ENCODE measurements at regions not wholly inside any gene's neighbourhood (a gene's known extent, or its start where the extent isn't known, plus 50 kb on each side); places are given as distances from the start of the nearest gene placed in this dataset.
"Not testable (repeated sequence)": the region's sequence is repeated elsewhere in the genome, so short reads cannot be mapped to it uniquely, and the experiment has no call there.

DNA sequence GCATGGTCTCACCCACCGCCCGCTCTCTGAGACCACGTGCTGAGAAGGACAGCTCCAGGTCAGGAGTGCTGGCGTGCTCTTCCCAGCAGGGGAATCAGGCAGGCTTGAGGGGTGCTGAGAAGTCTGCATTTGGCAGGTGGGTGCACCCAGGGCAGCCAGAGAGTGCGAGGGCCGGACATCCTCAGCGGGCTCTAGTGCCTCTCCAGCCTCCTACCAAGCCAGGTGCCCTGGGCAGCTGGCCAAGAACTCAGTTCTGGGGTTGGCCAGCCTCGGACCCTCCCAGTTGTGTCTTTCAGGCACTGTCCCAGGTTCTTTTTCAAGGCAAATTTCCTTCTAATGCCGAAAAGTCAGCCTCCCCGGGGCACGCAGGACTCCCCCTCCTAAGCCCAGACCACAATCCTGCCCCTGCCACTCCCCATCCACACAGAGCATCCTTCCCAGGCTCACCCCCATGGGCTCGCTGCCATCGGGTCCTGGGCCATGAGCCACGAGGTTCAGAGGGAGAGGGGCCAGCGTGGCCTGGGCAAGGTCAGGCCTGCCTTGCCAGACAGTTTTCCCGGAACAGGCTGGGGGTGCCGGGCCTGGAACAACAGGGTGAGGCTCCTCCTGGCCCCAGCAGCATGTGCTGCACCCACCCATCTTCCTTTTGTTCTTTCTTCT lies 52.2 kb upstream of the GPC1 start:
- DNase-seq (ENCODE audit: low spot score) = no peak
- TF ChIP-seq, protein P1, sequence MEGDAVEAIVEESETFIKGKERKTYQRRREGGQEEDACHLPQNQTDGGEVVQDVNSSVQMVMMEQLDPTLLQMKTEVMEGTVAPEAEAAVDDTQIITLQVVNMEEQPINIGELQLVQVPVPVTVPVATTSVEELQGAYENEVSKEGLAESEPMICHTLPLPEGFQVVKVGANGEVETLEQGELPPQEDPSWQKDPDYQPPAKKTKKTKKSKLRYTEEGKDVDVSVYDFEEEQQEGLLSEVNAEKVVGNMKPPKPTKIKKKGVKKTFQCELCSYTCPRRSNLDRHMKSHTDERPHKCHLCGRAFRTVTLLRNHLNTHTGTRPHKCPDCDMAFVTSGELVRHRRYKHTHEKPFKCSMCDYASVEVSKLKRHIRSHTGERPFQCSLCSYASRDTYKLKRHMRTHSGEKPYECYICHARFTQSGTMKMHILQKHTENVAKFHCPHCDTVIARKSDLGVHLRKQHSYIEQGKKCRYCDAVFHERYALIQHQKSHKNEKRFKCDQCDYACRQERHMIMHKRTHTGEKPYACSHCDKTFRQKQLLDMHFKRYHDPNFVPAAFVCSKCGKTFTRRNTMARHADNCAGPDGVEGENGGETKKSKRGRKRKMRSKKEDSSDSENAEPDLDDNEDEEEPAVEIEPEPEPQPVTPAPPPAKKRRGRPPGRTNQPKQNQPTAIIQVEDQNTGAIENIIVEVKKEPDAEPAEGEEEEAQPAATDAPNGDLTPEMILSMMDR (IDR thresholded peaks at IDR 0.05; ENCODE audit: extremely low read depth, missing control alignments) = no peak

DNA sequence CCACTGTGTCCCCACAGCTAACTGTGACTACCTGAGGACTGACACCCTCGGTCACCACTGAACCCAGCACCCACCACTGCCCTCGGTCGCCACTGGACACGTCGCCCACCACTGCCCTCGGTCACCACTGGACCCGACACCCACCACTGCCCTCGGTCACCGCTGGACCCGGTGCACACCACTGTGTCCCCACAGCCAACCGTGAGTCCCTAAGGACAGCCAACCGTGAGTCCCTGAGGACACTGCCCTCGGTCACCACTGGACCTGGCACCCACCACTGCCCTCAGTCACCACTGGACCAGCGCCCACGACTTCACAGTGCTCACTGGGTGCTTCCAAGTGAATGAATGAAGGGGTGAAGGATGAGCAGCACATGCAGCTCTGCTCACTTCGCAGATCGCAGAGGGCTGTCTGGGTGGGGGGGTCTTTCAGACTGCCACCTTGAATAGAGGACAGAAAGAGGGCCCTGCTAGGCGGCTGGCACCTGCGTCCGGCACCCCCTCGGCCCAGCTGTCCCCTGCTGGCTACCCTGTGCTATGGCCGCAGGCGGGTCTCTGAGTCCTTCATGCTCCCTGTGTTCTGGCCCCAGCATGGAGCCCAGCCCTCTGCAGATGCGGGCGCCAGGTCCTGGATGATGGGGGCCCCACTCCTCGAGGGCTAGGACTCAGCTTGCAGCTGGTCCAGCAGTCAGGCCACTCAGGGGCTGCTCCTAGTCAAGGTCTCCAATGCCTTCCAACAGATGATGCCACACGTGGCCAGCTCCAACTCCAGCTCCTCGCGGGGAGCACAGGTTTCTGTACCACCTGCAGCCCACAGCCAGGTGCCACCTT lies 51.4 kb upstream of the GPC1 start:
- DNase-seq (ENCODE audit: low spot score) = no peak
- TF ChIP-seq, protein P1 (IDR thresholded peaks at IDR 0.05; ENCODE audit: extremely low read depth, missing control alignments) = no peak

DNA sequence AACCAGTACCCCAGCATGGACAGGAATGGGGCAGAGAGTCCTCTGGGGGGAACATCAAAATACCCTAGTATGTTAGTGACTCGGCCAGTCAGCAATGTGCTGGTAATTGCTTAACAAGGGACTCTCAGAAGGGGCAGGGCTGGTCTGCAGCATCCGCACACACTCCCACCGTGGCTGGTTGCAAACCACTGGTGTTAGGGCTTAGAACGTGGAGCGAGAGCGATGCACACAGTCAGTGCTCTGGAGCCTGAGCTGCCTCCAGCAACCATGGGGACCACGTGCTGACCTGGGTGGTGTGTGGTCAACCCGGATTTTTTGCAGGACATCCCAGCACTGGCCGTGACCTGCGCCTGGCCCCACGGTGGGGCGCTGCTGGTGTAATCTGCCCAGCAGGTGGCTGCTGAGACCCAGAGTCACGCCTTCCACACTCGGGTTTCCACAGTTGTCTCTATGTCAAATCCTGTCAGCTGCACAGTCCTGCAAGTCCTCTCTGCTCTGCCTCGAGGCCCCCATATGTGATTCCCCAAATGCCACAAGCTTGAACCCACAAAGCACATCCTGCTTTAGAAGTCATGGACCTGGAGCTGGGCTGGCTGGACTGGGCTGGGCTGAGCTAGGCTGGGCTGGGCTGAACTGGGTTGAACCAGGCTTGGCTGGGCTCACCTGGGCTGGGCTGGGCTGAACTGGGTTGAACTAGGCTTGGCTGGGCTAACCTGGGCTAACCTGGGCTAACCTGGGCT lies 50.6 kb upstream of the GPC1 start:
- no peak for DNase-seq (ENCODE audit: low spot score)
- TF ChIP-seq, protein P1 (IDR thresholded peaks at IDR 0.05; ENCODE audit: extremely low read depth, missing control alignments) = no peak

DNA sequence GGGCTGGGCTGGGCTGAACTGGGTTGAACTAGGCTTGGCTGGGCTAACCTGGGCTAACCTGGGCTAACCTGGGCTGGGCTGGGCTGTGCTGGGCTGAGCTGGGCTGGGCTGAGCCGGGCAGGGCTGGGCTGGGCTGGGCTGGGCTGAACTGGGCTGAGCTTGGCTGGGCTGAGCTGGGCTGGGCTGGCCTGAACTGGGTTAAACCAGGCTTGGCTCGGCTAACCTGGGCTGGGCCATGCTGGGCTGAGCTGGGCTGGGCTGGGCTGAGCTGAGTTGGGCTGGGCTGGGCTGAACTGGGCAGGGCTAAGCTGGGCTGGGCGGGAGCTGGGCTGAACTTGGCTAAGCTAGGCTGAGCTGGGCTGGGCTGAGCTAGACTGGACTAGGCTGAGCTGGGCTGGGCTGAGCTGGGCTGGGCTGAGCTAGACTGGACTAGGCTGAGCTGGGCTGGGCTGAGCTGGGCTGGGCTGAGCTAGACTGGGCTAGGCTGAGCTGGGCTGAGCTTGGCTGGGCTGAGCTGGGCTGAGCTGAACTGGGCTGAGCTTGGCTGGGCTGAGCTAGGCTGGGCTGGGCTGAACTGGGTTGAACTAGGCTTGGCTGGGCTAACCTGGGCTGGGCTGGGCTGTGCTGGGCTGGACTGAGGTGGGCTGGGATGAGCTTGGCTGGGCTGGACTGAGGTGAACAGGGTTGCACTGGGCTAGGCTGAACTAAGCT lies 49.9 kb upstream of the GPC1 start:
- DNase-seq (ENCODE audit: low spot score) = not testable (repeated sequence)
